Left ventricle myocardium superior (tissue), 1 donor: ENCODE measurements at regions not wholly inside any gene's neighbourhood (a gene's known extent, or its start where the extent isn't known, plus 50 kb on each side); places are given as distances from the start of the nearest gene placed in this dataset.

Experiments
- ATAC-seq: fragments of 200-7000 bp; cut with Tn5 transposase; one replicate; pipeline ENCODE4 v1.9.1; 2020; ENCODE audit warnings: mild to moderate bottlenecking, moderate library complexity
- DNase-seq: peaks from one replicate; pipeline ENCODE4 v3.0.0-alpha.2; 2020
- intact Hi-C: fragments of 100-400 bp; cut with micrococcal nuclease; formaldehyde crosslinking; loops from one replicate; pipeline ENCODE4 v1.11.0; 2022
- donor health status: DM: no; HTN: yes; CAD: no; lungs with severe emphysema.

- DNase-seq (no peak), ATAC-seq (no peak)
- intact Hi-C loops = no loop called here
Measured at GRCh38 chr15:60091911-60092310, 87.8 kb downstream of the FOXB1 start.

DNA sequence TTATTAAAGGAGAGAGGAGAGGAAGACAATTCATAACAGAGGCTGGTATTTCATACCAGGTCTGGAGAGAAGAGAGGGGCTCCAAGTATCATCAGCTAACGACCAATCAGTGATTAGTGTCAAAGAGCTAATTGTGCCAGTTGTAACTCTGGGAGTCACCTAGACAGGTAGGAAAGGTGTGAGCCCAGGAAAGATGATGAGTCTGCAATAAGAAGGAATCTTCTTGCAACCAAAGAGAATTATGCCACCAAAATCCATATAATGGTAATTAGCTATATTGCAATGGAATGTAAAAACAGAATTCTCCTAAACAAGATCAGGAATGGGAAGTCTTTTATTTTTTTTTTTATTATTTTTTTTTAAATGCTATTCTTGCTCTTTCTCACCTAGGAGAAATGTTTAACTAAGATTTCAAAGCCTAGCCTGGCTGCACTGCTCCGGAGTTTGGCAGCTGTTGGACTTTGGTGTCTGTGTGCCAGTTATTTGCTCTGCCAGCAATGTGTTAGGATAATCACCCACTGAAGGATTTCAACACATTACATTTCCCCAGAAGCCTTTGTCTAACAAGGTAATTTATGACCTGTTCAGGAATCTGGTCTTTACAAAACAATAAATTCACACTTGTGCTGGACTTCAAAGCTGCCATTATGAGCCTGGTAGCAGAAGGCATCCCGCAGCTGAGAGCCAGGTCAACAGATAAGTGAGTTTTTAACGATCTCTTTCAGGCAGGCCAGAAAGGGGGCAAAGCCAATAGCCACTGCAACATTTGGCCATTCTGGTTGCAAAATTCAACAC is 89.4 kb downstream of the FOXB1 start:
- ATAC-seq = no peak
- intact Hi-C loops = no loop called here

GRCh38 chr15:60095711-60096110 is 91.6 kb downstream of the FOXB1 start:
- intact Hi-C loops = no loop called here
- ATAC-seq (no peak), DNase-seq (no peak)

More for the DNA sequence above, 89.4 kb downstream of the FOXB1 start:
- no peak for DNase-seq

- DNase-seq (no peak), ATAC-seq (no peak)
- intact Hi-C loops = no loop called here
Measured at GRCh38 chr15:60096157-60096556, 92.0 kb downstream of the FOXB1 start.

DNA sequence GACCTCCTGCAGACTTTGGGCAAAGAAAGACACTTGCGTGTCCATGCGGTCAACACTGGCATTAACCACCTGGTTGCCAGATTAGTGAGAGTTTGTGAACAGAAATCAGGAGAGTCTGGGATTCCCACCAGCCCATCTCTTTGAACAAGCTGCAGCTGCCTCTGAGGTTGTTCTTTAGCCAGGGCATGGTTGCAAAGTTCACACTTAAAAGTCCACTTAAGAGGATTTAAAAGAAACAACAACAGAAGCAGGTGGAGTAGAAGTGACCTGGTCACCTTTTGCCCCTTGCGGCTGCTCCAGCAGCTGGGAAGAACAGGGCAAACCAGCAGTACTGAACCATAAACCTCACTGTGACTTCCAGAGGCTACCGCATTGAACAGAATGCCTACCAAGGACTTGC is 97.3 kb downstream of the FOXB1 start:
- ATAC-seq (no peak), DNase-seq (no peak)
- intact Hi-C loops = no loop called here

GRCh38 chr15:60102748-60103147 is 98.6 kb downstream of the FOXB1 start:
- intact Hi-C loops = no loop called here
- DNase-seq = no peak

DNA sequence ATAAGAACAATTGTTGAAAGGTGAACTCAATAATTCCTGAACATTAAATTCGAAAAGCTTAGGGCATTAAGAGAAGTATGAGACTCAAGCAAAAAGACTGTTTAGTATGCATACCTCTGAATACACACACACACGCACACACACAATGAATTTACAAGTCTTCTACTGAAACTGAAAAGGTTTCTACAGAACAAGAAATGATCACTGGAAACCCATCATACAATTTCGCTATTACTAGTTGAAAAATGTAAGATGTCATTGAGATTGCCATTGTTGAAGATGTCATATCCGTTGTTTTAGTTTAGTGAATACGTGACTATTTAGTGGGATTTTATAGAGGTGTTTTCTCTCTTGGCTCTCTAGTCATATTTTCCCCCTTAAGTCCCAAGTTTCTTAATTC is 106.8 kb downstream of the FOXB1 start:
- ATAC-seq (no peak), DNase-seq (no peak)
- intact Hi-C loops = no loop called here

More at GRCh38 chr15:60102748-60103147, 98.6 kb downstream of the FOXB1 start:
- ATAC-seq = no peak

- DNase-seq = no peak
- intact Hi-C loops = no loop called here
- ATAC-seq = no peak
Measured at GRCh38 chr15:60115579-60116380, 111.7 kb downstream of the FOXB1 start.

DNA sequence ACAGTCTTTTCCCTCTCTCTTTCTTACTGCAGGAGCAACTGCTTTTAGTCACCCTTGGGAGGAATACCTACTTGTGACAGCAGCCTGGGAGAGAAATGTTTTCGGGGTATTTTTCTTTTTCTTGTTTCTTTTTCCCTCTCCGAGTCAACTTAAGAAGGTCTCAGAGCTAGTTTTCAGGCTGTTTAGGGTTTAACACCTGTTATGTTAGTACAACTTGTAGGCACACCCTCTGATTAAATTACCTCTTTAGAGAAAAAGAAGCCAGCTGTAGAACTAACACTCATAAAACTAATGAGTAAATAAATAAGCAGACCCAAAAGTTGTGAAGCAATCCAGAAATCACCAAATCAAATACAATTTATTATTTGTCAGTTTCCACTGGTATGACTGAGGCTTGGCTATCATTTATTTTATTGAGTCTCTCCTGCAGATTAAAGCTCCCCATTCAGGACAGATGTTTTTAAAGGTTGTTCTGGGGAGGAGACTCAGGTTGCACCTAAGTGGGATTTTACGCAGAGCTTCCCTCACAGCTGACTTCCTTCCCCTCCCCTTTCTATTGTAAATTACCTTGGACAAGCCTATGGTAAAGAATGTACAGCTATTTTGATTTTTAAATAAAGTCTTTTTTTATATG is 112.5 kb downstream of the FOXB1 start:
- no peak for ATAC-seq
- intact Hi-C loops = no loop called here
- no peak for DNase-seq

DNA sequence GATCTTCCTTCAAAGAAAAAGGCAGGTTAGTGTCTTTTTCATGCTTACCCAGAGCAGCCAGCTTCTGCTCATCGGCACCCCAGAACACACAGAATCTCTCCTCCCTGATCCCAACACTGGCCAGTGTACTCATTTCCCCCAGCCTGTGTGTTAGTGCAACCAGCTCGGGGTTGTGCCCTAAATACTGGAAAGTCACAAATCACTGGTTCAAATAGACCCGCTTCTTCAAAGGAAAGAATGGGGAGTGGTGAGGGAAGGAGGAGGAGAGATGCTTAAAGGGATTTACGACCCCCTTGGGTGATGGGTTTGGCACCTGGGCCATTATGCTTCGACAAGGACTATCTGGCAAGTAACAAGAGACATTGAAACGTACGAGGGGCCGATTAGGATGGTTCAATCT is 114.0 kb downstream of the FOXB1 start:
- no peak for DNase-seq
- intact Hi-C loops = no loop called here
- no peak for ATAC-seq

DNA sequence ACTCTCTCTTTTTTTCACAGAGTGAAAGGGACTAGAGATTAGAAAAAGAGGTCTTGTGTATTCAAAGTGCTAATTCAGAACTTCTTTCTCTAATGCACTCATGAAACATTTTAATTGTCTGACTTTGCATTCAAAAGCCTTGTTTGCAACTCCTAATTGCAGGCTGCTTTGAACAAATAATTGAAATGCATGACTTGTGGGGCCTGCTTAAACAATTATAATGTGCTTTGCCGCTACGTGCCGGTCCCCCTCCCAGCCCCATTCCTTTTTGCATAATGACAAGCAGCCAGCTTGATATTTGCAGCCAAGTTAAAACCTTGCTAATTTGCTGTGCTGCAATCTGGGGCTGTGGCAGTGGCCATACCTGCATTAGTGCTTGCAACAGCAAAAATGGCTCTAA is 114.5 kb downstream of the FOXB1 start:
- intact Hi-C loops = no loop called here
- ATAC-seq = no peak
- DNase-seq = no peak

DNA sequence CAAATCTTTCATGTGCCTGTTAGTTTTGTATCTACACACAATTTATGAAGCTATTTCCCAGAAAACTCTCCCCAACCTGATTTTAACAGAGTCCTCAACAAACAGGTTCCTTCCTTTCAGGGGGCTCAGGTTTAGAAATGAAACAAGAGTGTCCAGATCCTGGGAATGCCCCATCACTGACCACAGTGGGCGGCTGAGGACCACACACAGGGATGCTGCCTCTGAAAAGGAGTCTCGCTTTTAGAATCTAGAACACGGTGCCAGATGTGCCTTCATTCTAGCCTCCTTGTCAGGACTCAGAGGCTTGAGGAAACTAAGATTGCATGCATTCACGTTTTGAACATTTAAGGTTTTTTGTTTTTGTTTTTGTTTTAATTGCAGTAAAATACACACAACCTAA is 115.0 kb downstream of the FOXB1 start:
- ATAC-seq (no peak), DNase-seq (no peak)
- intact Hi-C loops = no loop called here

GRCh38 chr15:60120100-60120499 is 116.0 kb downstream of the FOXB1 start:
- no peak for ATAC-seq
- intact Hi-C loops = no loop called here
- DNase-seq = no peak

DNA sequence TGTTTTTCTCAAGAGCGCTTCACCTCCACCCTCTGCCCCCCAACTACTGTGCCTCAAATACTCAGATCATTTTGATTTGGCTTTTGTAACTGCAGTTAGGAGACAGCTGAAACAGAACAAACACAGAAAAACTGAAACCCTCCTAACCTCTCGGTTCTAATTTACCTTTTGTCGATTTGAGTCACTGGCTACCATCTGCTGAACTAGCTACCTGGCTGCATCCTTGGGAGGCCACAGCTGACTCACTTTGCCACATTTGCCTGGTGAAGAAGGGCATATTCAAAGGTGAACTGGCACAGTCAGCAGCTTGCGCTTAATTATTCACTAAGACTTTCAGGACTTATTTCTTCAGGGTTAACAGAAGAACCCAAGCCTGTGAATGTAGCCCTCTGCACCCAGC is 117.7 kb downstream of the FOXB1 start:
- no peak for ATAC-seq
- intact Hi-C loops = no loop called here
- DNase-seq = no peak

- ATAC-seq = no peak
- no peak for DNase-seq
- intact Hi-C loops = no loop called here
Measured at GRCh38 chr15:60122691-60123090, 118.6 kb downstream of the FOXB1 start.

DNA sequence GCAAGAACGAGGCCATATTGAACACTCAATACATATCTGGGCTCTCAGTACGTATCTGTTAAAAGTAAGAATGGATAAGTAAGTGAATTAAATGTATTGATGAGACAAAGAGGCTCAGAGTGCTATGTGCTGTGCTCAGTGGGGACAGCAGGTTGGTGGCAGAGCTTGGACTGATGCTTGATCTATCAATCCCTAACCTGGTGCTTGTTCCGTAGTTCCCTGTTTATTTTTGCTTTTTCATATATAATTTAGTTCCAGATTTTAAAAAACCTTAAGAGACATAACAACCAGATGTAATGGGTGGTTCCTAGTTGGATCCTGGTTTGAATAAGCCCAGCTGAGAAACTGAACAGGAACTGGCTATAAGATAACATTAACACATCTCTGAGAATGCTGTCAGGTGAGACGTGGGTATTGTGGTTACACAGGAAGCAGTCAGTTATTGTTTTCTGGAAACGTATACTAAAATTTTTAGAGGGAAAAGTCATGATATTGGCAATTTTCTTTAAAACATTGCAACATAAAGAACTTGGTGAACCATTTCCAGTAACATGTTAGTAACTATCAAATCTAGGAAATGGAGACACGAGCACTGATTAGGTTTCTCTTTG is 120.5 kb downstream of the FOXB1 start:
- no peak for ATAC-seq
- intact Hi-C loops = no loop called here

GRCh38 chr15:60125334-60125733 is 121.2 kb downstream of the FOXB1 start:
- intact Hi-C loops = no loop called here
- ATAC-seq = no peak

More for the DNA sequence above, 120.5 kb downstream of the FOXB1 start:
- no peak for DNase-seq

GRCh38 chr15:60126200-60126599 is 122.1 kb downstream of the FOXB1 start:
- ATAC-seq (no peak), DNase-seq (no peak)
- intact Hi-C loops = no loop called here

More at GRCh38 chr15:60125334-60125733, 121.2 kb downstream of the FOXB1 start:
- DNase-seq = no peak

- ATAC-seq (no peak), DNase-seq (no peak)
- intact Hi-C loops = no loop called here
Measured at GRCh38 chr15:60126661-60127060, 122.5 kb downstream of the FOXB1 start.

- no peak for DNase-seq
- intact Hi-C loops = no loop called here
- no peak for ATAC-seq
Measured at GRCh38 chr15:60128000-60128376, 123.9 kb downstream of the FOXB1 start.
